PC-3 (cell line): ENCODE measurements at regions not wholly inside any gene's neighbourhood (a gene's known extent, or its start where the extent isn't known, plus 50 kb on each side); places are given as distances from the start of the nearest gene placed in this dataset.

Experiments used
- EZH2 ChIP-seq: fragments of 300-600 bp; sonication (generic); IDR thresholded peaks from one replicate; pipeline ENCODE4 v1.6.1; 2017; ENCODE audit warnings: antibody characterized with exemption, mild to moderate bottlenecking, low read length; ENCODE audit not compliant: unreplicated experiment
- EZH2phosphoT487 ChIP-seq: fragments of 300-600 bp; sonication (generic); IDR thresholded peaks from 2 replicates; pipeline ENCODE4 v1.6.1; 2018; ENCODE audit warnings: mild to moderate bottlenecking, antibody characterized with exemption, low read length, borderline replicate concordance
- TF ChIP-seq, protein P1 (sequence below): fragments of 300-600 bp; sonication (generic); conservative IDR thresholded peaks from 2 replicates; pipeline ENCODE4 v1.5.1; 2017; ENCODE audit warnings: antibody characterized with exemption, low read depth, mild to moderate bottlenecking, low read length

DNA sequence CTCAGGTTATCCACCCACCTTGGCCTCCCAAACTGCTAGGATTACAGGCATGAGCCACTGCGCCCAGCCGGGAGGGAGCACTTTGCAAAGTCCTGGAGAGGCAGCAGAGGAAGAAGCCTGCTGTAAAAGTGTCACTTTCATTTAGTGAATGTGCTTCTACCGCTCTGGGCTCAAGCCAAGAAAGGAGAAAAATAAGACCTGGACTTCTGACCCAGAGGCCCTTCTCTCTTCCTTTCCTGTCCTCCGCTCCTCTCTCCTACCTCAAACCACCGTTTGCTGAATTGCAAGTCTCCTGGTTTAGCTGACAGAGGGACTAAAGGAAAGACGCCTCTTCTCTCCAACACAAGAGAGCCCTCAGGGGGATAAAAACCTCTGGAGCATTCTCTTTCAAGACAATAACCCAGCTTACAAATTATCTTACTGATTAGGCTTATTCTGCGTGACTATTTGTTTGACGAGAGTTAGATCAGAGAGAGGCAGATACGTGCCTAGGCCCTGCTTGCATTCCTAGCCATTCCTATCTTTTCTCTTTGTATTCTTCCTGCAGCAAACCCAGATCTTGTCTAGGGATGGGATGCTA, 84.2 kb upstream of the SLC22A23 start:
- TF ChIP-seq, protein P1, sequence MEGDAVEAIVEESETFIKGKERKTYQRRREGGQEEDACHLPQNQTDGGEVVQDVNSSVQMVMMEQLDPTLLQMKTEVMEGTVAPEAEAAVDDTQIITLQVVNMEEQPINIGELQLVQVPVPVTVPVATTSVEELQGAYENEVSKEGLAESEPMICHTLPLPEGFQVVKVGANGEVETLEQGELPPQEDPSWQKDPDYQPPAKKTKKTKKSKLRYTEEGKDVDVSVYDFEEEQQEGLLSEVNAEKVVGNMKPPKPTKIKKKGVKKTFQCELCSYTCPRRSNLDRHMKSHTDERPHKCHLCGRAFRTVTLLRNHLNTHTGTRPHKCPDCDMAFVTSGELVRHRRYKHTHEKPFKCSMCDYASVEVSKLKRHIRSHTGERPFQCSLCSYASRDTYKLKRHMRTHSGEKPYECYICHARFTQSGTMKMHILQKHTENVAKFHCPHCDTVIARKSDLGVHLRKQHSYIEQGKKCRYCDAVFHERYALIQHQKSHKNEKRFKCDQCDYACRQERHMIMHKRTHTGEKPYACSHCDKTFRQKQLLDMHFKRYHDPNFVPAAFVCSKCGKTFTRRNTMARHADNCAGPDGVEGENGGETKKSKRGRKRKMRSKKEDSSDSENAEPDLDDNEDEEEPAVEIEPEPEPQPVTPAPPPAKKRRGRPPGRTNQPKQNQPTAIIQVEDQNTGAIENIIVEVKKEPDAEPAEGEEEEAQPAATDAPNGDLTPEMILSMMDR, result no peak
- TF ChIP-seq EZH2 (no peak), EZH2phosphoT487 (no peak)
